DMS53 treated with DMSO at 0.1 percent for 48 hours (cell line): ENCODE measurements at regions not wholly inside any gene's neighbourhood (a gene's known extent, or its start where the extent isn't known, plus 50 kb on each side); places are given as distances from the start of the nearest gene placed in this dataset.

ENCODE experiments used
- DNase-seq: peaks from one replicate; lab custom pipeline; 2025; ENCODE audit not compliant: unreplicated experiment; lab: John Stamatoyannopoulos, UW

GRCh38 chr11:31865606-31866300, 54.6 kb upstream of the PAX6 start:
- DNase-seq, result no peak

- no peak for DNase-seq
Observed at GRCh38 chr11:31863170-31863832, 52.2 kb upstream of the PAX6 start.

GRCh38 chr11:31861011-31861410, 49.9 kb upstream of the PAX6 start:
- DNase-seq, result no peak
